Sigmoid colon (tissue), 4 donors: ENCODE measurements at regions not wholly inside any gene's neighbourhood (a gene's known extent, or its start where the extent isn't known, plus 50 kb on each side); places are given as distances from the start of the nearest gene placed in this dataset.

Source experiments
- POLR2AphosphoS5 ChIP-seq, 4 donors: sonication (generic); formaldehyde crosslinking; IDR thresholded peaks; one replicate each; pipeline ENCODE4 v1.6.1; 2017; ENCODE audit warnings: antibody characterized with exemption in 4 of 4
- TF ChIP-seq, protein P1 (sequence below), 4 experiments: fragments of 450-650 bp in 3 of 4; fragments of 200-600 bp in 1 of 4; IDR thresholded peaks; one replicate each; pipeline ENCODE4 v1.5.1; 2016 to 2019; ENCODE audit warnings: antibody characterized with exemption in 4 of 4, mild to moderate bottlenecking in 3 of 4, moderate library complexity in 2 of 4

DNA sequence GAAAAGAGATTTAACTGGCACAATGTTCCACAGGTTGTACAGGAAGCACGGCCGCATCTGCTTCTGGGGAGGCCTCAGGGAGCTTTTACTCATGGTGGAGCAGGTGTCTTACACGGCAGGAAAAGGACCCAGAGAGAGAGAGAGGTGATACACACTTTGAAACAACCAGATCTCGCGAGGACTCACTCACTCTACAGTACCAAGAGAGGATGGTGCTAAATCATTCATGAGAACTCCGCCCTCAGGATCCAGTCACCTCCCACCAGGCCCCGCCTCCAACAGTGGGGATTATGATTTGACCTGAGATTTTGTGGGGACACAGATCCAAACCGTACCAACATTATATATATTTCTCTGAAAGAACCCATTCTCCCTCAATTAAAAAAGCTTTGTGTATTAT lies 79.7 kb upstream of the DOCK10 start:
- TF ChIP-seq, protein P1, sequence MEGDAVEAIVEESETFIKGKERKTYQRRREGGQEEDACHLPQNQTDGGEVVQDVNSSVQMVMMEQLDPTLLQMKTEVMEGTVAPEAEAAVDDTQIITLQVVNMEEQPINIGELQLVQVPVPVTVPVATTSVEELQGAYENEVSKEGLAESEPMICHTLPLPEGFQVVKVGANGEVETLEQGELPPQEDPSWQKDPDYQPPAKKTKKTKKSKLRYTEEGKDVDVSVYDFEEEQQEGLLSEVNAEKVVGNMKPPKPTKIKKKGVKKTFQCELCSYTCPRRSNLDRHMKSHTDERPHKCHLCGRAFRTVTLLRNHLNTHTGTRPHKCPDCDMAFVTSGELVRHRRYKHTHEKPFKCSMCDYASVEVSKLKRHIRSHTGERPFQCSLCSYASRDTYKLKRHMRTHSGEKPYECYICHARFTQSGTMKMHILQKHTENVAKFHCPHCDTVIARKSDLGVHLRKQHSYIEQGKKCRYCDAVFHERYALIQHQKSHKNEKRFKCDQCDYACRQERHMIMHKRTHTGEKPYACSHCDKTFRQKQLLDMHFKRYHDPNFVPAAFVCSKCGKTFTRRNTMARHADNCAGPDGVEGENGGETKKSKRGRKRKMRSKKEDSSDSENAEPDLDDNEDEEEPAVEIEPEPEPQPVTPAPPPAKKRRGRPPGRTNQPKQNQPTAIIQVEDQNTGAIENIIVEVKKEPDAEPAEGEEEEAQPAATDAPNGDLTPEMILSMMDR (IDR thresholded peaks at IDR 0.05): no peak
- no peak for TF ChIP-seq POLR2AphosphoS5 (IDR thresholded peaks at IDR 0.05)
